Naive thymus-derived CD4-positive, alpha-beta T cell (primary cell): ENCODE measurements at regions not wholly inside any gene's neighbourhood (a gene's known extent, or its start where the extent isn't known, plus 50 kb on each side); places are given as distances from the start of the nearest gene placed in this dataset.
"Not testable (repeated sequence)": the region's sequence is repeated elsewhere in the genome, so short reads cannot be mapped to it uniquely, and the experiment has no call there.

Experiments
- ATAC-seq: fragments of 150-1000 bp; cut with Tn5 transposase; 2 replicates; pipeline ENCODE4 v1.10.0; 2021; ENCODE audit warnings: mild to moderate bottlenecking, moderate library complexity
- CTCF ChIA-PET: fragments of 350-600 bp; sonication (Branson Sonifier 250); formaldehyde crosslinking; loops from one replicate; lab custom pipeline; 2021; ENCODE audit warnings: antibody characterized with exemption; lab: Charles Lee
- POLR2A ChIA-PET: fragments of 350-600 bp; sonication (Branson Sonifier 250); formaldehyde crosslinking; loops from one replicate; lab custom pipeline; 2021; ENCODE audit warnings: antibody characterized with exemption, inconsistent platforms; lab: Charles Lee
- DNase-seq, 9 donors: peaks; one replicate each; pipeline versions ENCODE4 v3.0.0 to v3.0.0-alpha.2; 2020 to 2022; ENCODE audit warnings: mixed read lengths in 1 of 9
- H3K27ac ChIP-seq: one replicate; pipeline ENCODE4 v1.7.0; 2013; ENCODE audit warnings: mild to moderate bottlenecking, low read depth, low read length, moderate library complexity
- H3K27me3 ChIP-seq, 2 donors: one replicate each; pipeline ENCODE4 v1.7.0; 2013; ENCODE audit warnings: low read length in 2 of 2, mild to moderate bottlenecking in 2 of 2, moderate library complexity in 2 of 2; ENCODE audit not compliant: control insufficient read depth in 2 of 2, insufficient read depth in 2 of 2
- H3K36me3 ChIP-seq, 3 experiments: 1 replicate in 2 of 3; 2 replicates in 1 of 3; pipeline ENCODE4 v1.7.0; 2013; ENCODE audit warnings: low read length in 3 of 3, mild to moderate bottlenecking in 3 of 3, moderate library complexity in 1 of 3; ENCODE audit not compliant: insufficient read depth in 3 of 3, control insufficient read depth in 2 of 3
- H3K4me1 ChIP-seq, 2 donors: one replicate each; pipeline ENCODE4 v1.7.0; 2013; ENCODE audit warnings: low read length in 2 of 2, mild to moderate bottlenecking in 2 of 2, moderate library complexity in 1 of 2; ENCODE audit not compliant: control insufficient read depth in 2 of 2, insufficient read depth in 2 of 2
- H3K4me3 ChIP-seq: 2 replicates; pipeline ENCODE4 v1.7.0; 2013; ENCODE audit warnings: mild to moderate bottlenecking, low read length
- H3K9me3 ChIP-seq, 3 experiments: 1 replicate in 2 of 3; 2 replicates in 1 of 3; pipeline ENCODE4 v1.7.0; 2013; ENCODE audit warnings: low read length in 3 of 3; ENCODE audit not compliant: control insufficient read depth in 2 of 3
- H3K27ac Mint-ChIP-seq, 9 donors: one replicate each; pipeline ENCODE4 v1.8.0; 2020 to 2022; ENCODE audit warnings: mixed read lengths in 9 of 9, mild to moderate bottlenecking in 8 of 9, moderate library complexity in 5 of 9, inconsistent platforms in 2 of 9
- H3K27me3 Mint-ChIP-seq, 5 donors: one replicate each; pipeline ENCODE4 v1.8.0; 2021 to 2022; ENCODE audit warnings: mixed read lengths in 5 of 5, mild to moderate bottlenecking in 1 of 5
- H3K36me3 Mint-ChIP-seq, 5 donors: one replicate each; pipeline ENCODE4 v1.8.0; 2020 to 2022; ENCODE audit warnings: mixed read lengths in 5 of 5, mild to moderate bottlenecking in 3 of 5, inconsistent platforms in 1 of 5
- H3K4me1 Mint-ChIP-seq, 7 donors: one replicate each; pipeline ENCODE4 v1.8.0; 2020 to 2022; ENCODE audit warnings: mixed read lengths in 7 of 7, mild to moderate bottlenecking in 3 of 7, inconsistent platforms in 1 of 7
- H3K4me3 Mint-ChIP-seq, 10 donors: one replicate each; pipeline ENCODE4 v1.8.0; 2020 to 2022; ENCODE audit warnings: mild to moderate bottlenecking in 10 of 10, mixed read lengths in 10 of 10, moderate library complexity in 6 of 10, inconsistent platforms in 2 of 10
- H3K9me3 Mint-ChIP-seq, 11 donors: one replicate each; pipeline ENCODE4 v1.8.0; 2020 to 2022; ENCODE audit warnings: mixed read lengths in 11 of 11, mild to moderate bottlenecking in 4 of 11, inconsistent platforms in 1 of 11, moderate library complexity in 1 of 11
- intact Hi-C, 2 donors: fragments of 100-400 bp; cut with micrococcal nuclease; formaldehyde crosslinking; loops; one replicate each; pipeline ENCODE4 v1.15.1; 2023

- ChIA-PET CTCF (no interaction called here), POLR2A (no interaction called here)
- Mint-ChIP-seq H3K4me3 (no peak overlapping the region), H3K36me3 (no peaks in the 10 kb centered on the region), H3K4me1 (no peaks in the 10 kb centered on the region), H3K9me3 (peaks cover 4 to 18% (median 12%) of the 10 kb centered on the region in 11 donors), H3K27me3 (no peaks in the 10 kb centered on the region), H3K27ac (no peak overlapping the region)
- no peaks in the 10 kb centered on the region for H3K27me3 ChIP-seq
- H3K36me3 ChIP-seq: no peaks in the 10 kb centered on the region
- ATAC-seq: no peak
- H3K27ac ChIP-seq: no peak overlapping the region
- no peak for DNase-seq
- H3K4me3 ChIP-seq: no peak overlapping the region
- H3K4me1 ChIP-seq: no peaks in the 10 kb centered on the region
- H3K9me3 ChIP-seq: no peaks in the 10 kb centered on the region
- intact Hi-C loops: no loop called here
These were observed 329.5 kb upstream of the ZFP42 start for GRCh38 chr4:187666034-187666433.

- intact Hi-C loops: no loop called here
- ChIA-PET CTCF (no interaction called here), POLR2A (no interaction called here)
- Histone ChIP-seq H3K4me3 (no peak overlapping the region), H3K4me1 (no peaks in the 10 kb centered on the region), H3K27ac (no peak overlapping the region), H3K36me3 (no peaks in the 10 kb centered on the region), H3K27me3 (no peaks in the 10 kb centered on the region), H3K9me3 (no peaks in the 10 kb centered on the region)
- Mint-ChIP-seq H3K27ac (no peak overlapping the region), H3K9me3 (peaks cover 5 to 19% (median 12%) of the 10 kb centered on the region in 11 donors), H3K27me3 (no peaks in the 10 kb centered on the region), H3K4me1 (no peaks in the 10 kb centered on the region), H3K4me3 (no peak overlapping the region), H3K36me3 (no peaks in the 10 kb centered on the region)
- DNase-seq (no peak), ATAC-seq (no peak)
These were observed 328.7 kb upstream of the ZFP42 start for GRCh38 chr4:187666697-187667494.

- Mint-ChIP-seq H3K27ac (no peak overlapping the region), H3K4me3 (no peak overlapping the region), H3K4me1 (no peaks in the 10 kb centered on the region), H3K27me3 (no peaks in the 10 kb centered on the region), H3K36me3 (no peaks in the 10 kb centered on the region), H3K9me3 (peaks cover 3 to 15% (median 11%) of the 10 kb centered on the region in 11 donors)
- Histone ChIP-seq H3K4me3 (no peak overlapping the region), H3K27me3 (no peaks in the 10 kb centered on the region), H3K27ac (no peak overlapping the region), H3K9me3 (no peaks in the 10 kb centered on the region), H3K4me1 (no peaks in the 10 kb centered on the region), H3K36me3 (no peaks in the 10 kb centered on the region)
- intact Hi-C loops: no loop called here
- DNase-seq (no peak), ATAC-seq (no peak)
- CTCF ChIA-PET: no interaction called here
- POLR2A ChIA-PET: no interaction called here
These were observed 327.0 kb upstream of the ZFP42 start for GRCh38 chr4:187668526-187669082.

GRCh38 chr4:187671521-187671920 is 324.1 kb upstream of the ZFP42 start:
- H3K4me3 Mint-ChIP-seq, H3K27ac Mint-ChIP-seq, H3K4me3 ChIP-seq, H3K36me3 Mint-ChIP-seq, H3K4me1 ChIP-seq, H3K27ac ChIP-seq, POLR2A ChIA-PET, H3K36me3 ChIP-seq, H3K9me3 ChIP-seq, H3K27me3 Mint-ChIP-seq, H3K4me1 Mint-ChIP-seq, intact Hi-C loops, ATAC-seq, H3K27me3 ChIP-seq, DNase-seq, CTCF ChIA-PET: not testable (repeated sequence)
- H3K9me3 Mint-ChIP-seq: peaks cover 4 to 29% (median 14%) of the 10 kb centered on the region in 11 donors

- H3K4me1 Mint-ChIP-seq, H3K4me3 ChIP-seq, H3K27me3 Mint-ChIP-seq, H3K27ac Mint-ChIP-seq, H3K27me3 ChIP-seq, DNase-seq, H3K4me1 ChIP-seq, ATAC-seq, H3K4me3 Mint-ChIP-seq, POLR2A ChIA-PET, H3K27ac ChIP-seq, H3K9me3 ChIP-seq, H3K36me3 ChIP-seq, intact Hi-C loops, H3K36me3 Mint-ChIP-seq, CTCF ChIA-PET: not testable (repeated sequence)
- H3K9me3 Mint-ChIP-seq: peaks cover 4 to 32% (median 14%) of the 10 kb centered on the region in 11 donors
These were observed 323.6 kb upstream of the ZFP42 start for GRCh38 chr4:187671958-187672357.

- H3K4me3 Mint-ChIP-seq, intact Hi-C loops, H3K27ac ChIP-seq, H3K27me3 Mint-ChIP-seq, ATAC-seq, H3K27ac Mint-ChIP-seq, H3K27me3 ChIP-seq, DNase-seq, POLR2A ChIA-PET, H3K36me3 ChIP-seq, H3K9me3 ChIP-seq, H3K4me3 ChIP-seq, CTCF ChIA-PET, H3K4me1 ChIP-seq, H3K36me3 Mint-ChIP-seq, H3K4me1 Mint-ChIP-seq: not testable (repeated sequence)
- H3K9me3 Mint-ChIP-seq: peaks cover 4 to 33% (median 14%) of the 10 kb centered on the region in 11 donors
These were observed 323.0 kb upstream of the ZFP42 start for GRCh38 chr4:187672526-187672925.

- Histone ChIP-seq H3K4me3 (no peak overlapping the region), H3K36me3 (no peaks in the 10 kb centered on the region), H3K9me3 (peaks cover 0 to 3% (median 0%) of the 10 kb centered on the region in 3 experiments), H3K27ac (no peak overlapping the region), H3K27me3 (no peaks in the 10 kb centered on the region), H3K4me1 (no peaks in the 10 kb centered on the region)
- Mint-ChIP-seq H3K27me3 (no peaks in the 10 kb centered on the region), H3K36me3 (no peaks in the 10 kb centered on the region), H3K4me3 (no peak overlapping the region), H3K9me3 (peaks cover 0 to 31% (median 9%) of the 10 kb centered on the region in 11 donors), H3K27ac (no peak overlapping the region), H3K4me1 (no peaks in the 10 kb centered on the region)
- ATAC-seq (no peak), DNase-seq (no peak)
- intact Hi-C loops: no loop called here
- POLR2A ChIA-PET: no interaction called here
- CTCF ChIA-PET: no interaction called here
These were observed 316.1 kb upstream of the ZFP42 start for GRCh38 chr4:187679450-187679849.
